Posterior vena cava (tissue), 2 donors: ENCODE measurements at regions not wholly inside any gene's neighbourhood (a gene's known extent, or its start where the extent isn't known, plus 50 kb on each side); places are given as distances from the start of the nearest gene placed in this dataset.

ENCODE experiments used
- DNase-seq: peaks from one replicate; pipeline ENCODE4 v3.0.0-alpha.2; 2020; ENCODE audit warnings: low spot score
- intact Hi-C, 2 donors: fragments of 100-400 bp; cut with DNase I; formaldehyde crosslinking; loops; one replicate each; pipeline versions ENCODE4 v1.14.1 to v1.14.2; 2022 to 2023
- donor health status: DM: yes; HTN: yes; CAD: no.
- donor health status: DM: yes; HTN: yes; CAD: no.

DNA sequence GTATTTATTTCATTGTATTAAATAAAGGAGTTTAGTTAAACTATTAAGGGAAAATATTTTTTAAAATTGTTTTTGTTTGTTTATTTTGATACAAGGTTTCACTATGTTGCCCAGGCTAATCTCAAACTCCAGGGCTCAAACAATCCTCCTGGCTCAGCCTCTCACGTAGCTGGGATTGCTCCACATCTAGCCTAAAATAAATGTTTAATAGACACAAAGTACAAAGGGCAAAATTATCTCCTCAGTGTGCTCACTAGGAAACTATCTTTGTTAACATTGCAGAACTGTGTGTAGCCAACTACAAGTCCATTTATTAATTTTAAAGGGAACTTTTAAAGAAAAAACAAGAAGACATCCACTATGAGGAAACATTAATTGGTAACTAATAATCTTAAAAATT lies 207.2 kb upstream of the PCDH17 start:
- intact Hi-C loops = no loop called here
- no peak for DNase-seq

DNA sequence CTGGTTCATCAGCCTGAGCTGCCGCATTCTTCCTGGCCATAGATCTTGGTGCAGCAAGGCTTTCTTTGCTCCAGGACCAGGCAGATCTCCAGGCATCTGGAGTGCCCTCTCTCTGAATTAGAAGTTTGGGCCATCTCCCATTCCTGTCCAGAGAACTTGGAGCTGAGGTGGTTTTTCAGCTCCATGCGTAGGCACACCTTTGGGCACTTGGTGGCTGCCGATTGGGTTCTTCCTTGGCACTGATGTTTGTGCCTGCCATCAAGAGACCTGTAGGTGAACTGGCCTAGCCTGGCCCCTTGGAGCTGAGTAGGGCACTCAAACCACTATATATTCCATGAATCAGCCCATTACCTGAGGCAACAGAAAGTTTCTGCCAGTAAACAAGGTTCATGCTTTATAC lies 206.0 kb upstream of the PCDH17 start:
- intact Hi-C loops = no loop called here
- DNase-seq = no peak

DNA sequence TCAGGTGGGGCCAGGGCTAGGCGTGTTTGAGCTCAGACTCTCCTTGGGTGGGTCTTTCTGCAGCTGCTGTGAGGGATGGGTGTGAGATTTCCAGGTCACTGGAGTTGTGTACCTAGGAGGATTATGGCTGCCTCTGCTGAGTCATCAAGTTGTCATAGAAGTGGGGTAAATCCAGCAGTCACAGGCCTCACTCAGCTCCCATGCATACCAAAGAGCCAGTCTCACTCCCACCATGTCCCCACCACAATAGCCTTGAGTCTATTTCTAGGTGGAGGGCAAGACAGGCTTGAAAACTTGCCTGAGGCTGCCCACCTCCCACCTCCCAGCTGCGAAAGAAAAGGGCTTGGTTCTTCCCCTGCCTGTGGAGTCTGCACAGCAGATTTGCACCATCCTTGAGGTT lies 194.0 kb upstream of the PCDH17 start:
- intact Hi-C loops = no loop called here
- DNase-seq = no peak

DNA sequence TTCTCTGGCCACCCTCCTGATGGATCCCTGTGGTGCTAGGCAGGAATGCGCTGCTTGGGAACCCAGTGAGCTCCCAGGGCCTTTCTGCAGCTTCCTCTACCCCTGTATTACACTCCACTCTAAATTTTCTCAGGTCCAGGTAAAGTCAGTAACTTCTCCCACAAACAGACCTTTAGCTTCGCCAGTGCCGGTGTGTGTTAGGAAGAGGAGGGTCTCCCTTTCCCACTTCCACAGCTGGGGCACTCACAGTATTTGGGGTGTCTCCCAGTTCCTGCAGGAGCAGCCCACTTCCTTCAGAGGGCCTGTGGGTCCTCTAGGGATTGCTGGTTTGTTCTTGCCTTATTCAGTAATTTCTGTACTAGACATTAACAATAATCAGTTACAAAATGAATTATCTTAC lies 193.5 kb upstream of the PCDH17 start:
- intact Hi-C loops = no loop called here
- peak; percentile 60 for DNase-seq

DNA sequence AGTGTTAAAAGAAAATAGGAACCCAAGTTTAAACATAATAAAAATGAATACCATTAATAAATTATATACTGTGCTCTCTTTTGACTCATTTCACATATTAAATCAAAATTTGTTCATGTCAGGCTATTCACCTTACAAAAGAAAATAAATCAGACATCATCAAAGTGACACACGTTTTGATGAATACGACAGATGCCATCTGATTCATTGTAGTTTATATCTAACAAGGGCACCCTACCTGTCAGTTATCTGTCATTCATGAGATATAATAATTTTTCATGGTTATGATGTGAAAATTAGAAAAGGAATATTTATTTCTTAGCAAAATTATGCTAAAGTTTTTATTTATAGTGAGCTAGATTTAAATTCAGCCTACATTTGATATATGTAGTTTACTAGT lies 188.1 kb upstream of the PCDH17 start:
- no peak for DNase-seq
- intact Hi-C loops = no loop called here

DNA sequence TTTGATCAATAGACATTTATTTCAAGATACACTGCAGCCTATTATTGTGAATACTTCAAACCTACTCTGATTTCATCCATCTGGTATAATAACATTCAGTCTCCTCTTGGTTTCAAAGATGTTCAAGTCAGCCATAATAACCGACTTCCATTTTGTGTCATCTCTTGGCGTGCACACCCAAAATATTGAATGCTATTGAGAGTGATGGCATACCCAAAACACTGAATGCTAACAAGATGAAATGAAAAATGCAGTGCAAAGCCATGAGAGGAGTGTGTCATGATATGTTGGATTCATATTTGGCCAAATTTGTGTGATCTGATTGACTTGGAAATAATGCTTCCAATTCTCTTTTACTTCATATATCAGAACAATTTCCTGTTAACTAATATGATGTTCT lies 181.2 kb upstream of the PCDH17 start:
- intact Hi-C loops = no loop called here
- no peak for DNase-seq

DNA sequence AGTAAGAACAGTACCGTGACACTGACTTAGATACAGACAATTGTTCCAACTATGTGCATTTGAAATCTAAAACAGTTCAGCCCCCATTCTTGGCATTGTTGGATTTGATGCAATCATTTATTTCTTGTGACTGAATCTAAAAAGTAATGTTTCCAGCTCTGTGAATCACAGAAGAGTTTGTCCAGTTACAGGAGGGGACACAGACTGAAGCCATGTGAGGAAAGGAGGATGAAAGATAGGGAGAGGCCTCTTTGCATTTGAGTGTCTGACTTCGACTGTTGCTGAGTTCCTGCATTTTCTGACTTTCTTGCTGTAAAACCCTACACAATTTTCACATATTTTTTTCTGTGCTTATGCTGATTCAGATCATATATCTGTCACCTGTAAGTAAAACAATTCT lies 179.3 kb upstream of the PCDH17 start:
- intact Hi-C loops = no loop called here
- no peak for DNase-seq

DNA sequence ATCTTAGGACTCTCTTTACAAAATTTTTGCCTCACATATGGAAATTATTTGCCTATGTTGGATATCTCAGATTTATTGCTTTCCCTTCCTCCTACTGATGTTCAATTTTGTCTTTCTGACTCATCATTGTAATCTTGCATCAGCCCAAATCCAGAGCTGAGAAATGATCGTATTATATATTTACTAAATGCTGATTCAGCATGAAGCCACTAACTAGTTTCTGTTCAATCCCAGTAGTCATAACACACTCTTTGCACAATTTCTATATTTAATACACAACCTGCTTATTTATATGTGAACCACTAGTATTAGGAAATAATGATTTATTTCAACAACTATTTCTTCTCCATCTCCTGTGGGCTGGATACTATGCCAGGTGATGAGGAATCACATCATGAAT lies 161.1 kb upstream of the PCDH17 start:
- DNase-seq = no peak
- intact Hi-C loops = no loop called here

DNA sequence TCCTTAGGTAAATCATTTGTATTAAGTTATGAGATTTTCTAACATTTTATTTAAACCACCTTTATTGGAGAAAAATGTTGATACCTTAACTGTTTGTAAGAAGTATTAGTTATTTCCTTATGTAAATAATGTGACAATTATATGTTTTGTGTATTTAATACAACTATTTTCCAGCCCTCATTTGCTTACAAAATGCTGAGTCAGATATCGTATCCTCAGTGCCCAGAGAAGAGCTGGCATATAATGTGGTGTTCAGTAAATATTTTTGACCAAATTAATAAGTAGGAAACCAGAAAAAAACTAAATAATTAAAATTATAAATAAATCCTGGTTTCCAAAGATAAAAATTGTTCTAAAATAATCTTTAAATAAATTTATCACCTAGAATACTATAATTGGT lies 140.2 kb upstream of the PCDH17 start:
- DNase-seq = no peak
- intact Hi-C loops = no loop called here

DNA sequence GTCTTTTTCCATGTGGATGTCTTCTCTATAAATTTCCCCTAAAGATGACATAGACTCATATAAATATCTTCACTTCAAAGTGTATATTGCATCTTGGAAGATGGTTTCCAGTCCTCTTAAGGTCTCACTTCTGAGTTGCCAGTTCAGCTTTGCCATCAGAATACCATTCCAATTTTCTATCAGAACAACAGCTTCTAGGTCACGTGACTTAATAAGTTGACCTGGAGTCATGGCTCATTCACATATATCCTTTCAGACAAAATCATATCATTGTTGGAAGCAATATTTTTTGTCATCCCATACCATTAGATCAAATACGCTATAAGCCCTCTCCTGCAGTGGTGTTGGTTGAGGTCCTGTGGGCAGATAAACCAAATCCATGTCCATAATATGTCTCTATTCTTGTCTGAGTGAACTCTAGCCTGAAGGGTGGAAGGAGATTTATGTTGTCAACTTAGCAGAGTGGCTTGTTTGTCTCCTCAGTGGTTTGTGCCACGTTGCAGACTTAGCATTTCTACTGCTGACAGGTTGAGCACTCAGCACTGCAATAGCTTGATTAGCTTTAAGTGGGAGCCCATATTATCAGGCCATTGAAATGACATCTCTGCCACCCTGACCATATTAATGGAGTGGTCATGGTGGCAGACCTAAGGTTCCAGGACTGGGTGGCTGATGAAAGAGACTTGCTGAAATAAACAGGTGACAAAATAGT lies 123.6 kb upstream of the PCDH17 start:
- DNase-seq = no peak
- intact Hi-C loops = no loop called here

DNA sequence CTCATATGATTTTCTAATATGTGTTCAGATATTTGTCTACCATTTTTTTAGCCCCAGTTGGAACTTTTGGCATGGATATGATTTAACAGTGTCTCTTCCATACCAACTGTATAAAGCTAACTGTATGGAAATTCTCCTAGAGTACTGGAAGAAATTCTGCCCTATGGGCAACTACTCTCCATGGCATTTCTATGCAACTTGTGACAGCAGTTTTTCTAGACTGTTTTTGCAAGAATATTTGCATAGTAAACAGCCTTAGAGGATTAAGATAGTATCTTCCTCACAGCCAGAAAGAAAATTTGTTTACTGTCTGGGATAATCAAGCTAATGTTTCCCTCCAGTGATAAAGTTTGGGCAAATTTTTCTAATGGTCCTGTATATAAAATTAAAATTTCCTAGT lies 119.9 kb upstream of the PCDH17 start:
- intact Hi-C loops = no loop called here

DNA sequence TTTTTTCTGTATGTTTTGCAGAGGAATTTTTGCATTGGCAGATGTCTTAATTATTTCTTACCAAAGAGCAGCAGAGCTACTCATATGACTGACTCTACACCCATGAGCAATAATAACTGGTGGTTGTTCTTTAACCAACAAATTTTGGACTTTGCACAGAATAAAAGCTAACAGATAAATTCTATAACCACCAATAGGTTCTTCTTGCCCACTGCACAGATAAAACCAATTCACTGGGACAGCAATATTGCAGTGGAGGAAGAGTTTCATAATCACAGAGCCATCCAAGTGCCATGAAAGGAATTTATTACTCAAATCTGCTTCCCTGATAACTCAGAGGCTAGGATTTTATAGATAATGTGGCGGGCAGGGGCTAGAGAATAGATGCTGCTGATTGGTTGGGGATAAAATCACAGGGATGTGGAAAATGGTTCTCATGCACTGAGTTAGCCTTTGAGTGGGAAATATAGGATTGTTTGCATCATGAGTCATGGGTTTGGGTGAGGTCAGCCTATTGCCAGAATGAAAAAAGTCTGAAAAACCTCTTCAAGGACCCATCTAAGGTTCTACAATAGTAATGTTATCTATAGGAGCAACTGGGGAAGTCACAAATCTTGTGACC lies 104.3 kb upstream of the PCDH17 start:
- intact Hi-C loops = no loop called here
- DNase-seq = no peak

More for the DNA sequence above, 119.9 kb upstream of the PCDH17 start:
- no peak for DNase-seq

DNA sequence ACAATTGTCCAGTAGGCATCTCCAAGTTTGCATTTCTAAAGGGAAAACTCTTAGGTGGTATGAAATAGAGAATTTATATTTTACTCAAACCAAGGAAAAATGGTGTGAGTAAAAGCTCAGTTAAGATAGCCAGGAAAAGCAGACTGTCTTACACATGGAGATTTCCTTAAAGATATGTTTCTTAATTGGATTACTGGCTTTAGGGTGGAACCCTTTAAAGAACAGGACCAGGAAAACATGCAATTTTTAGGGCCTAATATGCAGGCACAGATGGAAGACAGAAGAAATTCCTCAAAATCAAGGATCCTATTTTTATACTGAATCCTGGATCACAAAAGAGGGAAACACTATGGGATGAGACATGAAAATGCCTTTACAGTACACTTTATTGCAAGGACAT lies 100.3 kb upstream of the PCDH17 start:
- intact Hi-C loops = no loop called here
- no peak for DNase-seq

DNA sequence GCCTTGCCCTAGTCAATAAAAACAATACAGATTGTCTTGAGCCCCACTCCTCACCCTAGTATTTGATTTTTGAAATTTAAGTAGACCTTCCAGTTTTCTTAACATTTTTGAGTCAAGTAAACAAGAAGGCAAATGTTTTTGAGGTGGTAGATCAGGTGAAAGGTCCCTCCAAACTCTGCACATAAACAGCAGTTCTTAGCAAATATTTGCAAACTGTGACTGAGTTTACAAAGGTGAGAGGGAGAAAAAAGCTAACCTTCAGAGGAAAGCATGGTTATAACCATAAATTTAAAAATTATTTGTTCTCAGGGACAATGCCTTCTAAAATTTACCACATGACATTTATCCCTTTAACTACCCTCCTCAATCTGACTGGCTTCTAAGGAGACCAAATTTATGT lies 84.6 kb upstream of the PCDH17 start:
- DNase-seq = no peak

DNA sequence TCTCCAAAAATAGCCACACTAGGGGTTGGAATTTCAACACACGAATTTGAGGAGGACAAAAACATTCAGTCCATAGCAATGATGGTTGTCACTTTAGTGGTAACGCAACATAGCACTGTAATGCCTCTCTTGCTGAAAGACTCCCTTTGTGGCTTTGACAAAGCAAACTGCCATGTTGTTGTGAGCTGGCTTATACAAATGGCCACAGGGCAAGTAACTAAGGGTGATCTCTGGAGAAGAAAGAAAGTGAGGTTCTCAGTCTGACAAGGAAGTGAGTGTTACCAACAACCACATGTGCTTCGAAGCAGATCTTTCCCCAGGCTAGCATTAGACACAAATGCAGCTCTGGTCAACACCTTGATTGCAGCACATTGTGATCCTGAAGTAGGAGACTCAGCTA lies 79.1 kb upstream of the PCDH17 start:
- intact Hi-C loops = no loop called here
- no peak for DNase-seq

More for the DNA sequence above, 84.6 kb upstream of the PCDH17 start:
- intact Hi-C loops = no loop called here

DNA sequence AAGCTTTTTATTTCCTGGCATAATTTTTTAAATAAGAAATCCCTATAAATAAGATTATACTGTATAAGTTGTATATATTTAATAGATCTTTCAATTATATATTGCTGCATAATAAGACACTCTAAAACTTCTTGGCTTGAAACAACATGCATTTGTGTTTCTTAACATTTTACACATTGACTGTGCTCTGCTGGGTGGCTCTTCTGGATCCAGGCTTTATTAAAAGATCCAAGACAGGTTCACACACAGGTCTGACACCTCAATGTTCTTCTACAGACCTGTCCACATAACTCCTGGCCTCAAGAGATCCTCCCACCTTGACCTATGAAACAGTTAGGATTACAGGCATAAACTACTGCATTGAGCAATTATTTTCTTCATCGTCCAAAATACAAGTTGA lies 77.6 kb upstream of the PCDH17 start:
- intact Hi-C loops = no loop called here
- no peak for DNase-seq

DNA sequence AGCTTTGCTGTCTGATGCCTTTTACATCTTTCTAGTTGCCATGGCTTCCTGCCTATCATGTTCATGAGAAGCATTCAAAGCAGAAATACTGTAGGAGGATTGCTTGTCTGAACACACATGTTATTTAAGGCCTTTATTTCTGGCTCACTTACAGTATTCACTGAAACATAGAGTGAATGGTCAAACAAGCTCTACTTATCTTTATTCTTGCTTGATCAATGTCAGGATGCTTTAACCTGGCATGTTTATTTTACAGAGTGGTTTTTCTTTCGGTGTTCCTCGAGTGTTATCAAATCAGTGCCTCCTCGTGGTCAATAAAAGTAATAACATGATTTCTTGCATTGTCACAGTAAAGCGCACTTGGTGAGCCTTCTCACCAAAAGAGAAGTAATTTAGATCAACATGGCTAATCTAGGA lies 73.5 kb upstream of the PCDH17 start:
- intact Hi-C loops = no loop called here
- DNase-seq = no peak

DNA sequence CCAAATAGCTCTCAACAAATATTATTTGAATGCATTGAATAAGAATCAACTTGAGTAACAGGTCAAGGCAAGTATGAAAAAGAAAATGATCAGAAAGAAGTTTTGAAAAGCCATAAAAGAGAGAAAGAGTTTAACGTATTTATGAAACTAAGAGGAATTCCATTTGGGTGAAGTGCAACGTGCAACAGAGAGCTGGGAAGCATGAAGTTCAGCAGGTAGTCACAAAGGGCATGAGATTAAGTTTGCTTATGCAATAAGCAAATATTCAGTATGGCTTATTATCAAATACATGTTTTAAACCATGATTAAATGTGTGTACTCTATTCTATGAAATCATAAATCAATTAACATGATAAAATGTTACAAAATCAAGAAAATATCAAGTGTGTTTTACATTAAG lies 62.7 kb upstream of the PCDH17 start:
- DNase-seq = no peak
- intact Hi-C loops = no loop called here

DNA sequence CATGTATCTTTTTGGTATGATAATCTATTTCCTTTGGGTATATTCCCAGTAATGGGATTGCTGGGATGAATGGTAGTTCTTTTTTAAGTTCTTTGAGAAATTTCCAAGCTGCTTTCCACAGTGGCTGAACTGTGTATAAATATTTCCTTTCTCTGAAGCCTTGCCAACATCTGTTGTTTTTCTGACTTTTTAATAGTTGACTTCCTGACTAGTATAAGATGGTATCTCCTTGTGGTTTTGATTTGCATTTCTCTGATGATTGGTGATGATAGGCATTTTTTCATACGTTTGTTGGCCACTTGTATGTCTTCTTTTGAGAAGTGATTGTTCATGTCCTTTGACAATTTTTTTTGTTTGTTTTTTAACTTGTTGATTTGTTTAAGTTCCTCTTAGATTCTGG lies 61.6 kb upstream of the PCDH17 start:
- intact Hi-C loops = no loop called here
- DNase-seq = no peak
